Thyroid gland (tissue), 4 donors: ENCODE measurements at regions not wholly inside any gene's neighbourhood (a gene's known extent, or its start where the extent isn't known, plus 50 kb on each side); places are given as distances from the start of the nearest gene placed in this dataset.
"Not testable (repeated sequence)": the region's sequence is repeated elsewhere in the genome, so short reads cannot be mapped to it uniquely, and the experiment has no call there.

Experiments used
- POLR2A ChIP-seq, 2 donors: fragments of 450-650 bp; IDR thresholded peaks; one replicate each; pipeline ENCODE4 v1.6.1; 2017; ENCODE audit warnings: antibody characterized with exemption in 2 of 2, mild to moderate bottlenecking in 2 of 2, moderate library complexity in 1 of 2
- TF ChIP-seq, protein P1 (sequence below), 6 experiments: fragments of 200-600 bp in 3 of 6; fragments of 450-650 bp in 3 of 6; sonication (generic) in 3 of 6; IDR thresholded peaks; one replicate each; pipeline ENCODE4 v1.5.1; 2016 to 2019; ENCODE audit warnings: antibody characterized with exemption in 6 of 6, mild to moderate bottlenecking in 2 of 6, inconsistent platforms in 1 of 6, moderate library complexity in 1 of 6

DNA sequence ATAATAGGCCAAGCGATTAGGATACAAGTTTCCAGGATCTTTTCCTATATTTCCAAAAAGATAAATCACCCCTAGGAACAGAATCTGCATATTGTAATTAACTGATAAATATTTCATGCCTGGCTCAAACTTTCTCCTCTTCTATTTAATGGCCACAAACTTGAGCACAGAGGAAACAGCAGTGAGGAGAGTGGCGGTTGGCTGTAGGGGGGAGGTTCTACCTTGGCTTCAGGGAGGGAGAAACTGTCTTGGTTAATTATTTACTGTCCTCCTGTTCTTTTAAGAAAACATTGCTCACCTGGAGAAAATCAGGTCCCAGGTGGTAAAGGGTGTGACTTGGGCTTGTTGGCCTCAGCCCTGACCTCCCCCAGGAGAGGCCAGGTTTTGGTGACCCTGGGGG, 682.5 kb downstream of the SPATA31A7 start:
- TF ChIP-seq, protein P1, sequence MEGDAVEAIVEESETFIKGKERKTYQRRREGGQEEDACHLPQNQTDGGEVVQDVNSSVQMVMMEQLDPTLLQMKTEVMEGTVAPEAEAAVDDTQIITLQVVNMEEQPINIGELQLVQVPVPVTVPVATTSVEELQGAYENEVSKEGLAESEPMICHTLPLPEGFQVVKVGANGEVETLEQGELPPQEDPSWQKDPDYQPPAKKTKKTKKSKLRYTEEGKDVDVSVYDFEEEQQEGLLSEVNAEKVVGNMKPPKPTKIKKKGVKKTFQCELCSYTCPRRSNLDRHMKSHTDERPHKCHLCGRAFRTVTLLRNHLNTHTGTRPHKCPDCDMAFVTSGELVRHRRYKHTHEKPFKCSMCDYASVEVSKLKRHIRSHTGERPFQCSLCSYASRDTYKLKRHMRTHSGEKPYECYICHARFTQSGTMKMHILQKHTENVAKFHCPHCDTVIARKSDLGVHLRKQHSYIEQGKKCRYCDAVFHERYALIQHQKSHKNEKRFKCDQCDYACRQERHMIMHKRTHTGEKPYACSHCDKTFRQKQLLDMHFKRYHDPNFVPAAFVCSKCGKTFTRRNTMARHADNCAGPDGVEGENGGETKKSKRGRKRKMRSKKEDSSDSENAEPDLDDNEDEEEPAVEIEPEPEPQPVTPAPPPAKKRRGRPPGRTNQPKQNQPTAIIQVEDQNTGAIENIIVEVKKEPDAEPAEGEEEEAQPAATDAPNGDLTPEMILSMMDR (IDR thresholded peaks at IDR 0.05): not testable (repeated sequence)
- TF ChIP-seq POLR2A (IDR thresholded peaks at IDR 0.05): not testable (repeated sequence)
